ENCODE measurements at regions not wholly inside any gene's neighbourhood (a gene's known extent, or its start where the extent isn't known, plus 50 kb on each side); places are given as distances from the start of the nearest gene placed in this dataset.

DNA sequence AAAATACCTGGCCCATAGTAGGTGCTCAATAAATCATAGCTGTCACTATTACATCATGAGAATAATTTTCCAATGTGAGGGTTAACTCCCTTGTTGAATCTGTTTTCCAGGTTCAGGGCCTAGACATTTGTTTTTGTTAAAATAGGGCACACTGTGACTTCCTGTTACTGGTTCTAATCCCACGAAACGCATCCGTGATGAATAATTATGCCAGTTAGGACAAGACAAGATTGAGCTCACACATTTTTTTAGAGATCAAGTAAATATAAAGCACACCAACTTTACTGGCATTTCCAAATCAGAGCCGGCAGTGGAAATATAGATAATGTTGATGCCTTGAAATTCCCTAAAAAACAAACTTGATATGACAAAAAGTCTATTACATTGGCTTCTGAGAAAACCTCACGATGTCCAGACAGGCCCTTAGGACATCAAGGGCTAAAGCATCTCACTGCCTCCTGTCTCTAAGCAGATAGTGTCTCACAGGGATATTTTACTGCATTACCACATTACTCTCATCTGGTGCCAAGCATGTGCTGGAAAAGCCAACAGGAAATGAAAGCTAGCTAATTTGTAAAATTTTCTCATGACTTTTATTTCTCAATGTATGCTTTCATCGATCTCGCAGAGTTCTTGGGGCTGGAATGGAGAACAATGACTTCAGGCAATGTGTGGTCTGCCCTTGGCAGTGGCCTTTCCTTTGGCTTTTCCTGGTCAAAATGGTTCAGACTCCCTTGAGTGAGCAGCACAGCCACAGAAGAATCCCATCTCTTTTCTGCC is 414.3 kb upstream of the PAPPA start:
- no peak for DNase-seq

DNA sequence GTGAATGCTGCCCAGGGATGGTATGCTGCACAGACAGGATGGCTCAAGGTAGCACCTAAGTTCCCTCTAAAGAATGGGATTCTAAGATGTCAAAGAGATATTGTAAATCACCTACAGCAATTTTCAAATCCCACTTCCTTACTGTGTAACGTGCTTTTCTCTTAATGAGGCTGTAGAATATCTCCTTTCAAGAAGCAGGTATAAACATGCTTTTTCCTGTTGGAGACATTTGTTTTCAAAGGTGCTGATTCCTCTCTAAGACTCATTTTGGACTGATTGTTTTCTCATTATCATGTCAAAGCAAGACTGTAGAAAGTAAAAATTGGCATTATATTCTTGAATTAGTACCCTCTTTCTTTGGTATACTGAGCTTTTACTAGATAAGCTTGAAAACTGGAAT is 412.6 kb upstream of the PAPPA start:
- no peak for DNase-seq

DNA sequence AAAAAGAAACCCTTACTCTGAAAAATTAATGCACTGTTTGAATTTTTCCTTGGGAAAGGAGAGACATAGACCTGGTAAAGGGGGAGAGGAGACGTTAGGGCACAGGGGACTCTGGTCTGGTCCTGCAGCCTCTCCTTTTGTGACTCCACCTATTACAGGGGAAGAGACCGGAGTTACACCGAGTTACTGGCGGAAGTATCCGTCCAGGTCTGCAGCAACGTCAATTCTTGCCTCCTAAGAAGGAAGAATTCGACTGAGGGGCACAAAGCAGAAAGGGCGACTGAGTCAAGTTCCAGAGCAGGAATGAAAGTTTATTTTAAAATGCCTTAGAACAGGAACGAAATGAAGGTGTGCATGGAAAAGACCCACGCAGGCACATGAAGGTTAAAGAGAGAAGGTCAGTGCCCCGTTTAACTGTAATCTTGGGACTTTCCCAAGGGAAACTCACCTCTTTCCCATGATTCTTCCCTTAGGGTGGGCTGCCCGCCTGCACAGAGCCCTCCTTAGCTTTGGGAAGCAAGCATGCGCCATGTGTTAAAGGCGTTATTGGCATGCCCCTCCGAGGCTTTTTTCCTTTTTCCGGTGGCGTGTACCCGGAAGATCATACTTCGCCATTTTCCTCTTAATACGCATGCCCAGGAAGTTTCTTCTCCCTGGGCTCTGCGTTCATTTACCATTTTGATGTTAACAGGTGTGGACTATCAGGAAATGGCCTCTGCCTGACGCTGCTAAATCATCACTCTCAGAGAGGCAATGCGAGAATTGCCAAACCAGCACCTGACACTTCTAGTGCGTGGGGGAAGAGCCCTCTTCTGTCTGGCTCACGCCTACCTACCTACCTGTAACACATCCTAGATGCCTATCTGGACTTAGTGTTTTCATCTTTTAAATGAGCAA is 409.6 kb upstream of the PAPPA start:
- no peak for DNase-seq

DNA sequence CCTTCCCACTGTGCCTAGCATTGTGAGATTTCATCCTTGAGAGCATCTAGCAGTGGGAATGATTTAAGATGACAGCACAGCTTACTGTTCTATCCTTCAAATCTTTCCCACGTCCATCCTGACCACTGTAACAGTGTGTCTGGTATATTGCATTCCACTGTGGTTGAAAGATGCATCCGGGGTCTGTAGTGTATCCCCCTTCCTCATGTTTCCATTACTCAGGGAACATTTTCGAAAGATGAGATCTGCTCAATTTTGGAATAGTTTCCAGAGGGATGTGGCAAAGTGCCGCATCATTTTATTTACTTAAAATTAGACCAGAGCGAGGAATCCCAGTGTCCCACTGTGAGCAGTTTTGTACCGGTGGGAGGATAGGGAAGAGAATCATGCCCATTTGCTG is 407.1 kb upstream of the PAPPA start:
- no peak for DNase-seq

DNA sequence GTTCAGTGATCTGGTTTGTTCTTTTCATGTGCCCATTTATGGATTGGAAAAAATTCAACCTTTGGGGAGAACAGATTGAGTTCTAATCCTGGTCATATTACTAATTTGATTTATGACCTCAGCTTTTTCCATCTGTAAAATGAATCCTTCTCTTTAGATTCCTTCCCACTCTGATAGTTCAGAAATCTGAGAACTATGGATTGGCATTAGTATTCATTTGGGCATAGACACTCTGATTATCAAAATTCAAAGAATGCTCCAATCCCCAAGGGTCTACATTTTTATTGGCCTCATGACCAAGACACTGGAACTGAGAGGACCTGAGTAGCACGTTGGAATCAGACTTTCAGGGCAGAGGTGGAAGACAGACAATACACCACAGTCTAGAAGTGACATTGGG is 405.9 kb upstream of the PAPPA start:
- DNase-seq = no peak

DNA sequence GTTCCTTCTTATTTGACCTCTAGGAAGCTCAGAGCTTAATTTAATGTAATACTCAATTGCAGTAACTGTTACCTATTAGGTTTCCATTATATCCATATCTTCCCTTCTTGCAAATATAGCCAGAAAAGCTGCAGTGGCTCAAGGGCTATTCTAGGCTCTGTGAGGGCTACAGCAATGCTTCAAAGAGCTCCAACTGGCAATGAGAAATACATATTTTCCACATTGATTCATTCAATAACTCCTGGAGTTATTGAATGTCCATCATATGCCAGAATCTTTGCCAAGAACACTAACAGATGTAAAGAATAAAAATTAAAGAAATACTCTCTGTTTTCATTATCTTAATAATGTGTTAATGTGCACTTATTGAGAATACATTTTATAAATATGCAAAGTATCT is 396.9 kb upstream of the PAPPA start:
- DNase-seq = no peak

DNA sequence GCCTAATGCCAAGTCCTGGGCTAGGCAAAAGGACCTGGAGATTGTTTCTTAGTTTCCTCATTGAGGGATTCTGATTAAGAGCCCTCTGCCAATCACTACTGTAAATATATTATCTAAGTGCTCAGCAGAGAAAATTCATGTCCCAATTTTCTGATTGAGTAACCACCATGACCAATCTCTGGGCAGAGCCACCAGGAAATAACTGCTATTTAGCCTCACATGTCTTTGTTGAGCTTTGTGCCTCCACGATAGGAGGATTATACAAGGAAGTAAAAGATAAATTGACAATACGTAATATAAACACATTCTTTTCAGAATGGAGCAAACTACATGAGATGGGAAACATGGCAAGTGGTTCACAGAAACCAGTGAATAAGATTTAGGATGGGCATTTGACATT is 396.1 kb upstream of the PAPPA start:
- no peak for DNase-seq

DNA sequence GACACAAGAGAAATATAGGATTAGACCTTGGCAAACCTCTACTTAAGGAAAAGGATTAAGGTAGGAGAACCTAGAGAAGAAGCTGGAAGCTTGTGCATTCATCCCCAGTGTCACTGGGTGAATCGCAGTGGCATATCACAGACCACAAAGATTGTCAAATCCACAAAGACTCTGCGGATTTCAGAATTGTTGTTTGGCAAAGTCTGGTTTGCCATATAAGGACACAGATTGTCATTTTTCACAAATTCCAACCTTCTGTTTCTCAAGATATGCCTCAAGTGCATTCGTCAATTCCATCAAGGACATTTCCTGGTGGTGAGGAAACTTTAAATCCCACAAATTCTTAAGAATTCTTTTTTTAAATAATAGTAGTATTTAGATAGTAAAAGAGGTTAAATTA is 395.1 kb upstream of the PAPPA start:
- no peak for DNase-seq

DNA sequence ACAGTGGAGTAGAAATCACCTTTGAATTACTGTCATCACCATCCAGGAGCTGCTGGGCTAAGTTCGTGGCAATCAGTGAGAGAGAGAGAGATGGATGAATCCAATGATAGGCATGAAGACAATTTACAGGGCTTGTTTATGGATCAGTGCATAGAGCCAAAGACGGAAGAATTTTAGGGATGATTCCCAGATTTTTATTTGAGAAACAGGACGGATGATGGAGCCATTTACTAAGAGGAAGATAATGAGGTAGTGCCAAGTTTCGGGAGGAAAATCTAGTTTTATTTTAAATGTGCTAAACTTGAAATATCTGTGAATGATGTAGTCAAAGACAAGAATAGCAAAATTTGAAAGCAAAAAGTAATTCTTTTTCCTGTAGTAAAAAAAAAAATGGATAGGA is 394.2 kb upstream of the PAPPA start:
- no peak for DNase-seq

DNA sequence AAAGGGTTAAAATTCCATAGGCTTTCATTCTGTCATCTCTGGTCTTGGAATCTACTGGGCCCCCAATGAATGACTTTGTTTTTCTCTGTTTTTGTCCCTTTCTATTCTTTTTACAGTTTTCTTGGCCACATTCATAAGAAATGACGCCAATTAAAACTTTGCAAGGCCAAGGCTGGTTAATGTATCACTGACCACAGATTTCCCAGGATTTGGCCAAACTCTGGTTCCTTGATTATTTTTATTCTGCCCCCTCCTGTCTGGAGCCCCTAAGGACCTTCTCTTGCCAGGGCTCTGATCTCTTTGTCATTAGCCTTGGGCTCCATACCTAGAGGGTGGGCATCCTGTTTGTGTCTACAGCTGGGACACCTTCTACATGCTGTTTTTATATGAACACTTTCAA is 388.9 kb upstream of the PAPPA start:
- no peak for DNase-seq

DNA sequence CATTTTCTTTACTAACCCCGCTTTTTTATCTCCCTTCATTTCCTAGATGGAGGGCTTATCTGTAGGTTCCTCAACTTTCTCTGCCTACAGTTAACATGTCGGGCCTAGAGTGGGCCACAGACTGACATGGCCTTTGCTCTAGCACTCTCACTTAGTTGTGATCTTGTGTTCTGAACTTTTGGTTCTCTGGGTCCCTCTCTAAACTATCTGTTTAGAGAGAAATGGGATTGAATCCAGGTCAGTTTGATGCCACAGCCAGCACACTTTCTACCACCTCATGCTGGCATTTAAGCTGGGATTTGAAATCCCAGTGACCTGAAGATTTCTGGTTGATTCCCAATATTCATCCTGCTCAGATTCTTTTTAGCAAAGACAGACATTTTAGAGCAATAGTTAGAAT is 388.5 kb upstream of the PAPPA start:
- no peak for DNase-seq

DNA sequence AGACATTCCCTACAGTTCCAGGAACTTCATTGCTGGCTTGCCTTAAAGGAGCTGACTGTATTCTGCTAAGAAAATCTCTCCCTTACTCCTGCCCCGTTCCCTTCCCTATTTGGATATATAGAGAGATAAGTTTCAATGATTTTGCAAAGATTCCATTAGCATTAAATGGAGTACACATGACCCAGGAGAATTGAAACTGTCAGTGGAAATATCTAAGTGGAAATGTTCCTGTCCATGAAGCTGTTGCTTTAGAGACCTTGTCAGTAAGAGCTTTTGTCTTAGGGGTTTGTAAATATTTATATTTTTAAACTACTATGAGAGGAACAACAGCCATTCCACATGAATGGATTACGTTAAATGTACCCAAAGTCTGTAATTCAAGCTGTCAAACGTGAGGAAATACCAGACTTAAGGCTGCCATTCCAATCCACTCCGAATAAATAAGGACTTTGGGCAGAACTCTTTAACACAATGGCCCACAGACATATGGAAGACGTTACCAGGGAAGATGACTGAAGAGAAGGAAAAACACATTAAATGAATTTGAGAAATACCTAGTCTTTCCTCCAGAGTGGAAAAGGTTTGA is 387.1 kb upstream of the PAPPA start:
- DNase-seq = no peak

DNA sequence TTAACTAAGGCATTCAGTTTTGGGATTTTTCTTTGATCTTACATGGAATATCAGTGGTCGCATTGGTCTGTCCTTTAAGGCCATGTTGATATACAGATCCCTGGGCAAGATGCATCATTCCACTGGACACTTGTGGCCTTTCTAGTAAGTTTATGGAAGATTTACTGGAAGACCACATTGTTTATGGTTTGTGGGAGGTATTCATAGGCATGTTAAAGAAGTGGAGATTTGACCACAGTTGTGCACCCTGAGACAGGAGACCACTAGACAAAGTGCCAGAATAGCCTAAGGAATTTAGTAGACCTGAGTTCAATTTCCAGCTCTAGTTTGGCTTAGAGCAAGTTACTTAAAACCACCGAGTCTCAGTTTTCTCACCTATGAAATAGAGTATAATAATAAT is 383.1 kb upstream of the PAPPA start:
- DNase-seq = no peak

DNA sequence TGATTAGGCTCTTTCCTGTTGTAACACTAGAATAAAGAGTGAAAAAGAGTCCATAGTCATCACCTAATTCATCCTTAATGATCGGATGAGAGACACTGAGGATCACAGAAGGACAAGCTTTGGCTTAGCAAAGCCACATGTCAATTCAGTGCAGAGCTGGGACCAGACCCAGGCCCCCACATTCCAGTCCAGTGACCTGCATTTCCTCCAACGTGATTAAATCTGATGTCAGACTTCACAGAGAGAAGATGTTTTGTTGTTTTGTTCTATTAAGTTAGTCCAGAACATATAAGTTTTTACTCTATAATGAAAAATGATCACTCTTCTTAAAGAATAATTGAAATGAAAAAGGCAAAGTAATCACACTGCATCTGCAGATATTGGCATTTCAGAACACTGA is 377.9 kb upstream of the PAPPA start:
- no peak for DNase-seq

DNA sequence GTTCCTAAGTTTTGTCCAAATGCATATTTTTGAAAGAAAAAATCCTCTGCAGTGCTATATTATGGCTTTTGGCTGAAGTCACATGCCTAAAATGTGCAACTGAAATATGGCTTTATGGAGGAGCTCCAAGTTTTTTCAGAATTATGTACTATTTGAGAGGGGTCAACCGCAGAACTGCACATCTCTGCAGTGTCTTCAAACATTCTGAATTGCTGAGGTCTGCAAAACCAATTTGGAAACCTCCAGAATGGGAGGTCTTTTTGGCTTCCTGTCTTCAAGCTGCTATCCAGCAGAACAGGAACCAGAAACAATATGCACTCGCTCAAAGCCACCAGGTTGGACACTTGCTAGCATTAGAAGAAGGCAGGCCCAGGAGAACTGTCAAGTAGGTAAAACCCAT is 376.0 kb upstream of the PAPPA start:
- DNase-seq = peak; percentile 75

DNA sequence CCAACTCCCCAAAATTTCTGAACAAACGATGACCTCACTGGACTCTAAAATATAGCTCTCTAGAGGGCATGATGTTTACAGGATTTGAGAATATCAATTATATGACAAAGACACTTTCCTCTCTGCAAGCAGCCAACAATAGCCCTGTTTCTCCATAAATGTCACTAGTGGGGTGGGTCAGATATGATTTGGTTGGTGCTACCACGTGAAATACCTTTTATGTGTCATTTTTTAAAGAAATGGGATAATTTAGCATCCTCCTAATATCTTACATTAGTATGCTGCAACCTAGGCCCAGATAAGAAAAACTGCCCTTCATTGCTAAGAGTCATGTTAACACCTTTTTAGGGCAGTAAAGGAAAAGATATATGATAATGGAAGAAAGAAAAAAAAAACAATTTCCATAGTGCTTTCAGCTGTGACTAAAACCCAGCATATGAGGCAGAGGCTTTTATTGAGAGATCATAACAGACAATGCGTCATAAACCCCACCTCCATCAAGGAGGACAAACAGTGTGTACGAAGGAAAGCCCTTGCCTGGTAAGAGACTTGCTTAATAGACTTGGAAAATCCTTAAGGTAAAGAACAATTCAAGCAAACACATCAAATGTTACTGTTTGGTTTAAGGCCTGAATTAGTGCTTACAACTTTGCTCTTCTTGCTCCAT is 372.4 kb upstream of the PAPPA start:
- no peak for DNase-seq

DNA sequence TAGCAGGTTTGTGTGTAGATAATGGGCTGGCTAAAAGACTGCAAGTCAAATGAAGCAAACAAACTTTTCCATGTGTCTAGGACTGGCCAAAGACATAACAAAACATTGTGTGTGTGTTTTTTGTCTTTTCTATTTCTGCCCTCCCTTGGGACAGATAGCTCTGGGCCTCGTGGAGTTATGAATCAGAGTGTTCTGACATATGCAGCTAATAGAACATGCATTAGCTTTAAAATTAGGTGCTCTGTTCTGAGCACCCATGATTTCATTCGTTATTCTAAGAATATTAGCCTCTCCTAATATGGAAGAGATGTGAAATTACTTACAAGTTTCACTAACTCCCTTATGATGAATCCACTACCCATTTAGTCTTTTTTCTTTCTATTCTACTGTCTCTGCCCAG is 367.3 kb upstream of the PAPPA start:
- peak; percentile 14 for DNase-seq

DNA sequence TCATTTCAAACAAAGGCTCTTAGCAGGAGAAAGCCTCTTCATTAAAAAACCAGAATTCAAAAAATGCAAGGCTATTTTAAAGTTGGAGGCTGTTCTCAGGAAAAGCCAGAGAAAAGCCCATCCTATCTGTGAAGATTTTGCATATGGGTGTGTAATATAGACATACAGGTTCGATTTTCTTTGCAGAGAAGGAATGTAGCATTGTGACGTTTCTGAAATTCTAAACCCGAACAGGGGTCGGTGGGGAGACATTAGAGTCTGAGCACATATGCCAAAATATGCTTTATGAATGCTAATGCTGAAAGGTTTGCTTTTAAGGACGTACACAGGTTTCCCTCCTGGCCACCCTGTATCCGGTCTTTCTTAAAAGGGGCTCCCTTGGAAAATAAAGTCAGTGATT is 363.1 kb upstream of the PAPPA start:
- DNase-seq = no peak

DNA sequence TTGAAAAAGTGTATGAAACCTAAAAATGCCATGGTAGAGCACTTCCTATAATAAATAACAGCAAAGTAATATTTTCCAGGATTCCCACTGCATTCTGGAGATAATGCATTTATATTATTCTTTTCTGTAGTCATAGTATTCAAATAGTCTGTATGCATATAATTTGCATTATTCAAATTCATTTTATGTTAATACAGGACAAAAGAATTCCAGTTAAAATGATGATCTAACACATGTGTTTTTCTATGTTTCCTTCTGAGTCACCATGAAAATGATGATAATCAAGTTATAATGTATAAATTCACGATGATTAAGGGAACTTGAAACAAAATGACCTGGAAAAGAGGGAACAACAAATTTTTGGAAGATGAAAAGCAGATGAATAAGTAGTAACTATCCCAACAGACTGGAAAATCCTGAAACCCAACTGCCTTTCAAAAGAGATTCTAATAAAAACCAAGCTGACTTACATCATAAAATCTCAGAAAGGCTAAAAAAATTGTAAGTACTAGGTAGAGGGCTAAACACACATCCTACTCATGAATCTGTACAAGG is 358.6 kb upstream of the PAPPA start:
- no peak for DNase-seq

DNA sequence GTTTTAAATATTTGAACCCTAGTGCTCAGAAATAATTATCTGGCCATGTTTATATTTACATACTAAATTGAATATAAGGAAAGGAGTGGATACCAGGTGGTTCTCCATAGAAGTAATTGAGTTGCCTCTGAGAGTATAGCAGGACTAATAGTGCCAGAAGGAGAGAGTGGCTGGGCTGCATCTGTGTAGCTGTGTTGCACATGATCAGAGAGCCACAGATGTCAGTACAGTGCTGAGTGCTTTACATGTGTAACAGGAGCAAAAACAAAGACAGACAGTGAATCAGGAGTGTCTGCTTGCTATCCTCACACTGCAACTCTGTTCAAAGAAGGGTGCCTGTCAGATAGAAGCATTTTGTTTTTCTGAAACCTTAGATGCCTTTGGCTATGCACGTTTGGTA is 353.9 kb upstream of the PAPPA start:
- peak; percentile 1 for DNase-seq

DNA sequence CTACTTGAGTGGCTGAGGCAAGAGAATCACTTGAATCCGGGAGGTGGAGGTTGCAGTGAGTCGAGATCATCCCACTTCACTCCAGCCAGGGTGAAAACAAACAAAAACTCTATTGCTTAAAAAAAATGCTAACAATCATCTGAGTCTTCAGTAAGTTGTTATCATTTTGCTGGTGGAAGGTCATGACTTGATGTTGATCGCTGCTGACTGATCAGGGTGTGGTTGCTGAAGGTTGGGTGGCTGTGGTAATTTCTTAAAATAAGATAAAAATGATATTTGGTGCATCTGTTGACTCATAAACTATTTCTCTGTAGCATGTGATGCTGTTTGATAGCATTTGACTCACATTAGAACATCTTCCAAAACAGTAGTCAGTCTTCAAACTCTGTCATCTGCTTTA is 349.4 kb upstream of the PAPPA start:
- DNase-seq = no peak

DNA sequence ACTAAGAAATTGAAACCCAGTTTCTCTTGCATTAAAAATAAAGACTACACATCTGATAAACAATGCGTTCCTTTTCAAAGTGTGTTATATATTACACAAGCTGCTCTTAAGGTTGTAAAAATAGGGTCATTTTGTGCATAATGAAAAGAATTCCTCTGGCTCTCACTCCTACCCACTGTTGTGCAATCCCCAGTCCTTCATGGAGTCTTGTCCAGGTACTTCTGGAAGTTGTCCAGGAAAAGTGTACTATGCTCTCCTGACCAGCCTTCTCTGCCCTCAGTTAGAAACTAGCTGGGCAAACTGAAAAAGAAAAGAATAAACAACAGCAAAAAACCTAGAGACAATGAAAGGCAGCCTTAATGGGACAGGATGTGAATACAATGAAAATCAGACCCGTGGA is 345.5 kb upstream of the PAPPA start:
- DNase-seq = no peak

DNA sequence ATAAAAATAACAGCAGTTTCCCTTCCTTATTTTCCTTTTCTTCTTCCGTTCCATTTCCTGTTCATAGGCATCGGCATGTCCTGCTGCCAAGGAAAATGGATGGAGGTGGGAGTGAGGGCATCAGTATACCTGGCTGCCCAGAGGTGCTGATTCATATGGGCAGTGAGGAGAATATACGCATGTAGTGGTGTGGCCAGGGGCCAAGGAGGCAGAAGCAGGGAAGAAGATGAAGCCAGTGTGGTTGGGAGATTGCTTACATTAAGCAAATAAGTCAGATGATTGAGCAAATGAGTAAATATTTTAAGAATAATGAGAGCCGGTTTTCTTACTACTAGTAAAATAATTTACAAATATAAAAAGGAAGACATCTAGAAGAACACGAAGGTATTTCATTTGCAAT is 344.9 kb upstream of the PAPPA start:
- no peak for DNase-seq
